GM06990 (cell line): ENCODE measurements at regions not wholly inside any gene's neighbourhood (a gene's known extent, or its start where the extent isn't known, plus 50 kb on each side); places are given as distances from the start of the nearest gene placed in this dataset.

Experiments used
- DNase-seq: peaks from one replicate; pipeline ENCODE4 v3.0.0-alpha.2; 2011; ENCODE audit not compliant: insufficient read length; ENCODE audit errors: extremely low read depth
- H3K27me3 ChIP-seq: replicated peaks from 2 replicates; pipeline ENCODE4 v1.6.0; 2011; ENCODE audit warnings: low read length; ENCODE audit not compliant: control insufficient read depth, insufficient read depth
- H3K36me3 ChIP-seq: 2 replicates; pipeline ENCODE4 v1.5.1; 2011; ENCODE audit warnings: low read length; ENCODE audit not compliant: control insufficient read depth, insufficient read depth
- H3K4me3 ChIP-seq: replicated peaks from 2 replicates; pipeline ENCODE4 v1.5.1; 2011; ENCODE audit warnings: low read depth, mild to moderate bottlenecking, control low read depth, low read length
- CTCF ChIP-seq: IDR thresholded peaks from 2 replicates; pipeline ENCODE4 v1.5.1; 2011; ENCODE audit warnings: low read length, control low read depth, mild to moderate bottlenecking, inconsistent platforms; ENCODE audit not compliant: insufficient read depth, poor library complexity, severe bottlenecking

GRCh38 chr2:2484301-2484700 lies 153.2 kb upstream of the MYT1L start:
- TF ChIP-seq CTCF: no peak
- no peak for DNase-seq
- Histone ChIP-seq H3K4me3 (no peak overlapping the region), H3K36me3 (no peaks in the 10 kb centered on the region), H3K27me3 (no peaks in the 10 kb centered on the region)

- DNase-seq: no peak
- Histone ChIP-seq H3K27me3 (no peaks in the 10 kb centered on the region), H3K36me3 (no peaks in the 10 kb centered on the region), H3K4me3 (no peak overlapping the region)
- TF ChIP-seq CTCF: no peak
Observed at GRCh38 chr2:2482851-2483250, 151.8 kb upstream of the MYT1L start.

- no peak for DNase-seq
- H3K27me3 ChIP-seq: no peaks in the 10 kb centered on the region
- no peak for TF ChIP-seq CTCF
- no peak overlapping the region for H3K4me3 ChIP-seq
- H3K36me3 ChIP-seq: no peaks in the 10 kb centered on the region
Observed at GRCh38 chr2:2472881-2473280, 141.8 kb upstream of the MYT1L start.

GRCh38 chr2:2472044-2472443 lies 141.0 kb upstream of the MYT1L start:
- Histone ChIP-seq H3K27me3 (no peaks in the 10 kb centered on the region), H3K36me3 (no peaks in the 10 kb centered on the region), H3K4me3 (no peak overlapping the region)
- DNase-seq: no peak
- no peak for TF ChIP-seq CTCF

- TF ChIP-seq CTCF: no peak
- H3K36me3 ChIP-seq: no peaks in the 10 kb centered on the region
Observed at GRCh38 chr2:2466534-2466933, 135.5 kb upstream of the MYT1L start.

GRCh38 chr2:2464643-2465042 lies 133.6 kb upstream of the MYT1L start:
- no peak overlapping the region for H3K4me3 ChIP-seq
- no peak for DNase-seq
- no peaks in the 10 kb centered on the region for H3K27me3 ChIP-seq
- no peaks in the 10 kb centered on the region for H3K36me3 ChIP-seq
- TF ChIP-seq CTCF: no peak

More at GRCh38 chr2:2466534-2466933, 135.5 kb upstream of the MYT1L start:
- no peak overlapping the region for H3K4me3 ChIP-seq
- H3K27me3 ChIP-seq: no peaks in the 10 kb centered on the region
- no peak for DNase-seq
